ENCODE measurements at regions not wholly inside any gene's neighbourhood (a gene's known extent, or its start where the extent isn't known, plus 50 kb on each side); places are given as distances from the start of the nearest gene placed in this dataset.

DNA sequence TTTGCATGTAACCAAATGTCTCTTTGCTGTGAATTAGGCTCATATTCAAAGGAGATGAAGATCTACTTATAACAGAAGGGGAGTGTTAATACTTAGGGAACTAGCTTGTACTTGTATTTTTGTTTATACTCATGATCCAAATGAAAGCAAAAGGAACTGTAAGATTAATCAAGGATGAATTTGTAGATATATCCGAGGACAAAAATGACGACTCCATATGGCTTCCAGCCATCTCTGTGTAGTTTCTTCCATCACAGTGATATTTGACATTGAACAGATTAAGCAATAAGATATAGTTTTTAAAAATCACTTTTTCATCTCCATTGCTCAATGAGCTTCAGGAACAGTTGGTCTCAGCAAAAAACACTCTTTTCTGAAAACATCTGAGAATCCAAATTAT is 257.4 kb upstream of the CAMK1G start:
- H4K91ac ChIP-seq (ENCODE audit: low read length): no peak overlapping the region
- H3K9me3 ChIP-seq (ENCODE audit: control insufficient read depth, low read length): no peaks in the 10 kb centered on the region
- H3K14ac ChIP-seq (ENCODE audit: low read length in 2 of 2): no peak overlapping the region
- H3K4me3 ChIP-seq (ENCODE audit: insufficient read depth in 1 of 2, low read depth in 1 of 2, low read length in 2 of 2): no peak overlapping the region
- H2BK5ac ChIP-seq (ENCODE audit: low read depth, low read length, poor library complexity, severe bottlenecking): no peak overlapping the region
- H3K4me2 ChIP-seq (ENCODE audit: low read length, poor library complexity, severe bottlenecking): no peak overlapping the region
- H2BK12ac ChIP-seq (ENCODE audit: low read length in 2 of 2): no peak overlapping the region
- no peak overlapping the region for H2AFZ ChIP-seq (ENCODE audit: low read depth, low read length)
- no peaks in the 10 kb centered on the region for H3K79me1 ChIP-seq (replicated peaks; ENCODE audit: low read length, poor library complexity, severe bottlenecking)
- H3K27me3 ChIP-seq (ENCODE audit: control insufficient read depth in 1 of 2, insufficient read depth in 1 of 2, low read length in 2 of 2): no peaks in the 10 kb centered on the region
- no peak overlapping the region for H3K27ac ChIP-seq (ENCODE audit: low read length, poor library complexity, severe bottlenecking)
- no peak overlapping the region for H3K9ac ChIP-seq (ENCODE audit: low read length)
- H2BK15ac ChIP-seq (ENCODE audit: low read depth, poor library complexity, severe bottlenecking): no peak overlapping the region
- no peaks in the 10 kb centered on the region for H3K4me1 ChIP-seq (ENCODE audit: control insufficient read depth, insufficient read depth, low read depth, low read length)
- no peak overlapping the region for H4K8ac ChIP-seq (ENCODE audit: low read length)
- no peak overlapping the region for H2AK5ac ChIP-seq (ENCODE audit: low read length, severe bottlenecking)
- H3K36me3 ChIP-seq (ENCODE audit: control insufficient read depth in 1 of 2, insufficient read depth in 2 of 2, low read depth in 1 of 2, low read length in 2 of 2): no peaks in the 10 kb centered on the region
- H3K4ac ChIP-seq (ENCODE audit: low read depth in 1 of 2, low read length in 2 of 2): no peak overlapping the region
- no peak for DNase-seq
- H2BK120ac ChIP-seq (ENCODE audit: low read depth, low read length): no peak overlapping the region
- H3K18ac ChIP-seq (ENCODE audit: low read depth in 1 of 2, low read length in 2 of 2): no peak overlapping the region
- WGBS: 100% methylated on average over 1 of the region's 2 CpGs
- H3K23ac ChIP-seq (ENCODE audit: low read length in 2 of 2): no peak overlapping the region

DNA sequence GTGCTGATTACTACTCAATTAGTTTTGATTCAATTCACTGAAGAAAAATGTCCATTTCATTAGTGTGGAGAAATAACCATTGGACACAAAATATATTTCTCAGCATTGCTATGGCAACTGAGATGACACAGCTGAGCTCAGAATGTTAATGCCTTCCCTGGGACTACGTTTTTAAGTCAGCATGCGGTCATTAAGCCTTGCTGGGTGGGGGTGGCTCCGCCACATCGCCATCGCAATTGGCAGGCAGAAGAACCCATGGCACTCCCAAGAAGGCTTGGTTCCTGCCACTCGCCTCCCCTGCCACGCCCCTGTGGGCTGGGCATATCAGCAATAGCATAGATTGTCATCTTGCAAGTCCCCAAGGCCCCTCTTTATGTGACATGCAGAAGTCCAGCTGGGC is 256.7 kb upstream of the CAMK1G start:
- 82% methylated on average over 7 of the region's 7 CpGs for WGBS
- H3K27me3 ChIP-seq (ENCODE audit: control insufficient read depth in 1 of 2, insufficient read depth in 1 of 2, low read length in 2 of 2): no peaks in the 10 kb centered on the region
- no peak overlapping the region for H2AK5ac ChIP-seq (ENCODE audit: low read length, severe bottlenecking)
- no peaks in the 10 kb centered on the region for H3K79me1 ChIP-seq (replicated peaks; ENCODE audit: low read length, poor library complexity, severe bottlenecking)
- no peak overlapping the region for H3K23ac ChIP-seq (ENCODE audit: low read length in 2 of 2)
- H2BK5ac ChIP-seq (ENCODE audit: low read depth, low read length, poor library complexity, severe bottlenecking): no peak overlapping the region
- no peaks in the 10 kb centered on the region for H3K36me3 ChIP-seq (ENCODE audit: control insufficient read depth in 1 of 2, insufficient read depth in 2 of 2, low read depth in 1 of 2, low read length in 2 of 2)
- no peaks in the 10 kb centered on the region for H3K9me3 ChIP-seq (ENCODE audit: control insufficient read depth, low read length)
- no peak overlapping the region for H4K8ac ChIP-seq (ENCODE audit: low read length)
- H3K9ac ChIP-seq (ENCODE audit: low read length): no peak overlapping the region
- H2BK120ac ChIP-seq (ENCODE audit: low read depth, low read length): no peak overlapping the region
- no peak overlapping the region for H3K18ac ChIP-seq (ENCODE audit: low read depth in 1 of 2, low read length in 2 of 2)
- no peak overlapping the region for H3K4me2 ChIP-seq (ENCODE audit: low read length, poor library complexity, severe bottlenecking)
- H3K14ac ChIP-seq (ENCODE audit: low read length in 2 of 2): peak overlapping the region in 1 of 2 experiments; percentile 70
- H4K91ac ChIP-seq (ENCODE audit: low read length): no peak overlapping the region
- DNase-seq: no peak
- H3K4me3 ChIP-seq (ENCODE audit: insufficient read depth in 1 of 2, low read depth in 1 of 2, low read length in 2 of 2): no peak overlapping the region
- no peak overlapping the region for H2BK15ac ChIP-seq (ENCODE audit: low read depth, poor library complexity, severe bottlenecking)
- no peak overlapping the region for H2BK12ac ChIP-seq (ENCODE audit: low read length in 2 of 2)
- H2AFZ ChIP-seq (ENCODE audit: low read depth, low read length): no peak overlapping the region
- no peak overlapping the region for H3K27ac ChIP-seq (ENCODE audit: low read length, poor library complexity, severe bottlenecking)
- H3K4ac ChIP-seq (ENCODE audit: low read depth in 1 of 2, low read length in 2 of 2): no peak overlapping the region
- H3K4me1 ChIP-seq (ENCODE audit: control insufficient read depth, insufficient read depth, low read depth, low read length): no peaks in the 10 kb centered on the region

DNA sequence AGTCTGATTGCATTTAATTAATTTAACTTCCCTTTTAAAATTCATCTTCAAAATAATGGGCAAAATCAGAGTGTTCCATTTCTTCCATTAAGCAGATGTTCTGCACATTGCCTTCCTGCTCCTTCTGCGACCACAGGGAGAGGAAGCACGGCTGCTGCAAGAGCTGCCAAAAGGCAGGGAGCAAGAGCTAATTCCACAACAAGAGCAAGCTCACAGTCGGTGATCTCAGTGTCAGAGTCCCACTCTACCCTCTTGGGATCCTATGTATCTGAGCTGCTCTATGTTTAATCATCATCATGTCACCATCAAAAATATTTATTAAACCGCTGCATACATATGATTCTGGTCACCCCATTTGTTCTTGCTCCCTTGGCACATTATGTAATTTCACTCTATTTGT is 255.3 kb upstream of the CAMK1G start:
- Histone ChIP-seq H3K4me2 (ENCODE audit: low read length, poor library complexity, severe bottlenecking) (no peak overlapping the region), H2BK5ac (ENCODE audit: low read depth, low read length, poor library complexity, severe bottlenecking) (no peak overlapping the region), H3K9ac (ENCODE audit: low read length) (no peak overlapping the region), H2AK5ac (ENCODE audit: low read length, severe bottlenecking) (no peak overlapping the region), H3K4me1 (ENCODE audit: control insufficient read depth, insufficient read depth, low read depth, low read length) (no peaks in the 10 kb centered on the region), H3K79me1 (replicated peaks; ENCODE audit: low read length, poor library complexity, severe bottlenecking) (no peaks in the 10 kb centered on the region), H2BK15ac (ENCODE audit: low read depth, poor library complexity, severe bottlenecking) (no peak overlapping the region), H4K8ac (ENCODE audit: low read length) (no peak overlapping the region), H3K18ac (ENCODE audit: low read depth in 1 of 2, low read length in 2 of 2) (no peak overlapping the region), H2BK12ac (ENCODE audit: low read length in 2 of 2) (no peak overlapping the region), H3K27ac (ENCODE audit: low read length, poor library complexity, severe bottlenecking) (no peak overlapping the region), H3K23ac (ENCODE audit: low read length in 2 of 2) (no peak overlapping the region), H3K36me3 (ENCODE audit: control insufficient read depth in 1 of 2, insufficient read depth in 2 of 2, low read depth in 1 of 2, low read length in 2 of 2) (no peaks in the 10 kb centered on the region), H3K14ac (ENCODE audit: low read length in 2 of 2) (no peak overlapping the region), H2AFZ (ENCODE audit: low read depth, low read length) (no peak overlapping the region), H3K4me3 (ENCODE audit: insufficient read depth in 1 of 2, low read depth in 1 of 2, low read length in 2 of 2) (no peak overlapping the region), H3K27me3 (ENCODE audit: control insufficient read depth in 1 of 2, insufficient read depth in 1 of 2, low read length in 2 of 2) (peaks cover 0 to 3% of the 10 kb centered on the region in 2 experiments), H3K4ac (ENCODE audit: low read depth in 1 of 2, low read length in 2 of 2) (no peak overlapping the region), H3K9me3 (ENCODE audit: control insufficient read depth, low read length) (no peaks in the 10 kb centered on the region), H2BK120ac (ENCODE audit: low read depth, low read length) (no peak overlapping the region), H4K91ac (ENCODE audit: low read length) (no peak overlapping the region)
- 59% methylated on average over 4 of the region's 4 CpGs for WGBS
- no peak for DNase-seq

DNA sequence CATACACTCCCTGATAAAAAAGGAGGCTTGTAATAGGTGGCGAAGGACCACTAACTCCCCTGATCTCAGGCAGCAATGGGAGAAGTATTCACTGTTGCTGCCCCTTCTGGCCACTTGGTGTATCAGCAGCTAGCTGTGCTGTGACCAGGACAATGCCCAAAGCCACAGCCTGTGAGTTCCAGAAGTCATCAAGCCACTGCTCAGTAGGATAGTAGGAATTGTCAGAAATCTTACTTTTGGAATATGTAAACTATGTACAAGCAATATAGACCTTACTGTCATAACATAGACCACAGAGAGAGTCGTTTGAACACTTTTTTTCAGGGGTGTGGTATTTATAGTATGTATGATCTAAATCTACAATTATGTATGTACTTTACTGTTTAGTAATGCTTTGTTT is 248.3 kb upstream of the CAMK1G start:
- Histone ChIP-seq H2AFZ (ENCODE audit: low read depth, low read length) (no peak overlapping the region), H3K9ac (ENCODE audit: low read length) (no peak overlapping the region), H3K9me3 (ENCODE audit: control insufficient read depth, low read length) (no peaks in the 10 kb centered on the region), H2BK12ac (ENCODE audit: low read length in 2 of 2) (no peak overlapping the region), H3K4me2 (ENCODE audit: low read length, poor library complexity, severe bottlenecking) (no peak overlapping the region), H2BK15ac (ENCODE audit: low read depth, poor library complexity, severe bottlenecking) (no peak overlapping the region), H4K8ac (ENCODE audit: low read length) (no peak overlapping the region), H3K27ac (ENCODE audit: low read length, poor library complexity, severe bottlenecking) (peak overlapping the region; percentile 10), H3K79me1 (replicated peaks; ENCODE audit: low read length, poor library complexity, severe bottlenecking) (no peaks in the 10 kb centered on the region), H2AK5ac (ENCODE audit: low read length, severe bottlenecking) (no peak overlapping the region), H3K14ac (ENCODE audit: low read length in 2 of 2) (no peak overlapping the region), H3K18ac (ENCODE audit: low read depth in 1 of 2, low read length in 2 of 2) (no peak overlapping the region), H3K4ac (ENCODE audit: low read depth in 1 of 2, low read length in 2 of 2) (no peak overlapping the region), H3K27me3 (ENCODE audit: control insufficient read depth in 1 of 2, insufficient read depth in 1 of 2, low read length in 2 of 2) (peaks cover 0 to 3% of the 10 kb centered on the region in 2 experiments), H3K4me1 (ENCODE audit: control insufficient read depth, insufficient read depth, low read depth, low read length) (no peaks in the 10 kb centered on the region), H3K4me3 (ENCODE audit: insufficient read depth in 1 of 2, low read depth in 1 of 2, low read length in 2 of 2) (no peak overlapping the region), H3K23ac (ENCODE audit: low read length in 2 of 2) (no peak overlapping the region), H2BK120ac (ENCODE audit: low read depth, low read length) (no peak overlapping the region), H3K36me3 (ENCODE audit: control insufficient read depth in 1 of 2, insufficient read depth in 2 of 2, low read depth in 1 of 2, low read length in 2 of 2) (no peaks in the 10 kb centered on the region), H2BK5ac (ENCODE audit: low read depth, low read length, poor library complexity, severe bottlenecking) (no peak overlapping the region), H4K91ac (ENCODE audit: low read length) (no peak overlapping the region)
- DNase-seq: peak; percentile 33
- 79% methylated on average over 1 of the region's 2 CpGs for WGBS

Data from mesenchymal stem cell (in vitro differentiated cells and primary cell).